H1 (cell line): ENCODE measurements at regions not wholly inside any gene's neighbourhood (a gene's known extent, or its start where the extent isn't known, plus 50 kb on each side); places are given as distances from the start of the nearest gene placed in this dataset.

Experiments
- CTCF ChIA-PET: fragments of 300-600 bp; sonication (Branson Sonifier 250); formaldehyde crosslinking; loops from one replicate; lab custom pipeline; 2021; ENCODE audit not compliant: partially characterized antibody; lab: Charles Lee
- POLR2A ChIA-PET: fragments of 300-600 bp; sonication (Branson Sonifier 250); formaldehyde crosslinking; loops from one replicate; lab custom pipeline; 2021; ENCODE audit warnings: inconsistent platforms; ENCODE audit not compliant: partially characterized antibody; lab: Charles Lee
- DNase-seq, 2 experiments: peaks; one replicate each; pipeline versions ENCODE4 v3.0.0 to v3.0.0-alpha.2; 2010 to 2022; ENCODE audit warnings: low spot score in 2 of 2, low read depth in 1 of 2, mixed read lengths in 1 of 2
- FAIRE-seq: peaks from 2 replicates; lab custom pipeline; 2011; peaks lifted over from hg19 to GRCh38; lab: Jason Lieb, UNC
- H2AFZ ChIP-seq: 2 replicates; pipeline ENCODE4 v1.8.1; 2012; ENCODE audit warnings: low read length, inconsistent platforms
- H2AK5ac ChIP-seq: 2 replicates; pipeline ENCODE4 v1.6.1; 2013; ENCODE audit warnings: low read depth, low read length
- H2BK120ac ChIP-seq: replicated peaks from 2 replicates; pipeline ENCODE3; 2013; ENCODE audit warnings: low read depth, low read length, inconsistent platforms
- H2BK12ac ChIP-seq: 2 replicates; pipeline ENCODE4 v1.6.1; 2013; ENCODE audit warnings: low read depth, low read length
- H2BK15ac ChIP-seq: 2 replicates; pipeline ENCODE4 v1.6.1; 2013; ENCODE audit warnings: low read length
- H2BK20ac ChIP-seq: 2 replicates; pipeline ENCODE4 v1.6.1; 2013; ENCODE audit warnings: low read length
- H2BK5ac ChIP-seq: 2 replicates; pipeline ENCODE4 v1.6.1; 2013; ENCODE audit warnings: low read depth, low read length
- H3K14ac ChIP-seq: 2 replicates; pipeline ENCODE4 v1.6.1; 2013; ENCODE audit warnings: inconsistent platforms; ENCODE audit not compliant: insufficient read length
- H3K18ac ChIP-seq: 2 replicates; pipeline ENCODE4 v1.6.1; 2013; ENCODE audit warnings: low read length; ENCODE audit errors: extremely low read depth
- H3K23ac ChIP-seq: 2 replicates; pipeline ENCODE4 v1.6.1; 2013; ENCODE audit warnings: inconsistent platforms; ENCODE audit not compliant: insufficient read length
- H3K23me2 ChIP-seq: 2 replicates; pipeline ENCODE4 v1.6.1; 2013; ENCODE audit warnings: low read depth, low read length
- H3K27ac ChIP-seq: 2 replicates; pipeline ENCODE4 v1.6.1; 2011; ENCODE audit warnings: low read depth, low read length, inconsistent platforms
- H3K27me3 ChIP-seq, 4 experiments: replicated peaks in 1 of 4; 1 replicate in 1 of 4; 2 replicates in 3 of 4; pipeline versions ENCODE4 v1.6.1 to v1.8.1; 2011 to 2013; ENCODE audit warnings: low read length in 3 of 4, mild to moderate bottlenecking in 3 of 4, inconsistent platforms in 2 of 4, mixed read lengths in 2 of 4, moderate library complexity in 1 of 4; ENCODE audit not compliant: control insufficient read depth in 3 of 4, insufficient read depth in 3 of 4; ENCODE audit errors: extremely low read depth in 1 of 4
- H3K36me3 ChIP-seq, 4 experiments: 2 replicates each; pipeline versions ENCODE4 v1.6.1 to v1.8.1; 2011 to 2013; ENCODE audit warnings: mild to moderate bottlenecking in 4 of 4, low read length in 3 of 4, moderate library complexity in 2 of 4, control low read depth in 1 of 4, inconsistent platforms in 1 of 4; ENCODE audit not compliant: insufficient read depth in 4 of 4, control insufficient read depth in 2 of 4
- H3K4ac ChIP-seq: replicated peaks from 2 replicates; pipeline ENCODE3; 2013; ENCODE audit warnings: low read length, low read depth, mixed read lengths, inconsistent platforms; ENCODE audit not compliant: insufficient read length
- H3K4me1 ChIP-seq, 4 experiments: replicated peaks in 1 of 4; 1 replicate in 1 of 4; 2 replicates in 3 of 4; pipeline versions ENCODE4 v1.6.1 to v1.8.1; 2011 to 2013; ENCODE audit warnings: low read length in 3 of 4, inconsistent platforms in 2 of 4, mixed read lengths in 1 of 4; ENCODE audit not compliant: insufficient read depth in 4 of 4, control insufficient read depth in 3 of 4
- H3K4me2 ChIP-seq, 2 experiments: 2 replicates each; pipeline versions ENCODE4 v1.6.1 to v1.8.1; 2011 to 2013; ENCODE audit warnings: low read depth in 2 of 2, low read length in 2 of 2, control low read depth in 1 of 2, inconsistent platforms in 1 of 2, mild to moderate bottlenecking in 1 of 2; ENCODE audit not compliant: insufficient read depth in 1 of 2
- H3K4me3 ChIP-seq, 4 experiments: fragments of 200-600, 300-600 bp in 1 of 4; sonication (generic), shearing (Covaris generic), sonication (Bioruptor Twin) in 1 of 4; 2 replicates each; pipeline versions ENCODE4 v1.5.1 to v1.8.1; 2011 to 2016; ENCODE audit warnings: low read length in 4 of 4, low read depth in 3 of 4, control low read depth in 2 of 4, inconsistent platforms in 2 of 4, mild to moderate bottlenecking in 2 of 4, mixed read lengths in 1 of 4, moderate library complexity in 1 of 4; ENCODE audit not compliant: insufficient read depth in 2 of 4; ENCODE audit errors: extremely low read depth in 1 of 4
- H3K56ac ChIP-seq: replicated peaks from 2 replicates; pipeline ENCODE3; 2013; ENCODE audit warnings: low read depth, mild to moderate bottlenecking, mixed read lengths, low read length, inconsistent platforms; ENCODE audit not compliant: insufficient read length
- H3K79me1 ChIP-seq: 2 replicates; pipeline ENCODE4 v1.6.1; 2013; ENCODE audit warnings: low read depth, low read length, control low read depth
- H3K79me2 ChIP-seq, 2 experiments: 2 replicates each; pipeline versions ENCODE4 v1.6.1 to v1.8.1; 2012 to 2013; ENCODE audit warnings: low read length in 2 of 2, mild to moderate bottlenecking in 2 of 2, inconsistent platforms in 1 of 2; ENCODE audit not compliant: insufficient read depth in 2 of 2, control insufficient read depth in 1 of 2
- H3K9ac ChIP-seq, 4 experiments: replicated peaks in 1 of 4; 1 replicate in 1 of 4; 2 replicates in 3 of 4; pipeline versions ENCODE4 v1.6.1 to v1.8.1; 2011 to 2013; ENCODE audit warnings: low read depth in 3 of 4, low read length in 3 of 4, control low read depth in 2 of 4, mild to moderate bottlenecking in 2 of 4, moderate library complexity in 2 of 4, inconsistent platforms in 1 of 4; ENCODE audit errors: extremely low read depth in 1 of 4
- H3K9me3 ChIP-seq, 2 experiments: 2 replicates each; pipeline versions ENCODE4 v1.6.1 to v1.8.1; 2012 to 2013; ENCODE audit warnings: mild to moderate bottlenecking in 2 of 2, moderate library complexity in 2 of 2, control low read depth in 1 of 2, inconsistent platforms in 1 of 2, low read depth in 1 of 2, low read length in 1 of 2, mixed read lengths in 1 of 2; ENCODE audit not compliant: insufficient read depth in 2 of 2
- H4K20me1 ChIP-seq, 2 experiments: replicated peaks in 1 of 2; 2 replicates each; pipeline versions ENCODE3 to v1.8.1; 2011 to 2013; ENCODE audit warnings: inconsistent platforms in 2 of 2, low read length in 2 of 2, mild to moderate bottlenecking in 1 of 2; ENCODE audit not compliant: insufficient read depth in 2 of 2, control insufficient read depth in 1 of 2
- H4K5ac ChIP-seq: 2 replicates; pipeline ENCODE4 v1.6.1; 2013; ENCODE audit warnings: low read length, low read depth, mixed read lengths, inconsistent platforms; ENCODE audit not compliant: insufficient read length
- H4K8ac ChIP-seq: 2 replicates; pipeline ENCODE4 v1.8.0; 2013; ENCODE audit warnings: mild to moderate bottlenecking, moderate library complexity, low read length, inconsistent platforms; ENCODE audit not compliant: insufficient read depth; ENCODE audit errors: extremely low read depth
- H4K91ac ChIP-seq: replicated peaks from 2 replicates; pipeline ENCODE3; 2013; ENCODE audit warnings: low read length, mixed read lengths, inconsistent platforms; ENCODE audit not compliant: insufficient read length
- BRCA1 ChIP-seq: IDR thresholded peaks from 2 replicates; pipeline ENCODE4 v1.6.1; 2012; ENCODE audit warnings: low read depth, low read length, improper control_type of control experiment
- CEBPB ChIP-seq: IDR thresholded peaks from 2 replicates; pipeline ENCODE4 v1.6.1; 2012; ENCODE audit warnings: low read depth, low read length
- CHD1 ChIP-seq: IDR thresholded peaks from 2 replicates; pipeline ENCODE4 v1.6.1; 2012; ENCODE audit warnings: low read depth, low read length, improper control_type of control experiment
- CREB1 ChIP-seq: IDR thresholded peaks from 2 replicates; pipeline ENCODE4 v1.6.1; 2012; ENCODE audit warnings: inconsistent platforms
- MAX ChIP-seq: IDR thresholded peaks from 2 replicates; pipeline ENCODE4 v1.6.1; 2012; ENCODE audit warnings: inconsistent platforms
- NANOG ChIP-seq: IDR thresholded peaks from 2 replicates; pipeline ENCODE4 v1.6.1; 2011; ENCODE audit warnings: low read length, low read depth, mild to moderate bottlenecking, inconsistent platforms; ENCODE audit not compliant: insufficient read depth, poor library complexity, severe bottlenecking
- NRF1 ChIP-seq: IDR thresholded peaks from 2 replicates; pipeline ENCODE4 v1.6.1; 2011; ENCODE audit warnings: mild to moderate bottlenecking, low read depth, low read length, improper control_type of control experiment
- RBBP5 ChIP-seq: IDR thresholded peaks from 2 replicates; pipeline ENCODE4 v1.7.1; 2012; ENCODE audit warnings: low read depth, mild to moderate bottlenecking, inconsistent platforms, low read length, moderate library complexity, borderline replicate concordance
- SP4 ChIP-seq: IDR thresholded peaks from 2 replicates; pipeline ENCODE4 v1.6.1; 2012; ENCODE audit warnings: low read length, inconsistent platforms
- TAF1 ChIP-seq: IDR thresholded peaks from 2 replicates; pipeline ENCODE4 v1.6.1; 2011; ENCODE audit warnings: mild to moderate bottlenecking, low read depth, low read length
- TBP ChIP-seq: IDR thresholded peaks from 2 replicates; pipeline ENCODE4 v1.6.1; 2011; ENCODE audit warnings: low read depth, low read length, improper control_type of control experiment
- WGBS, 2 experiments: shearing (Covaris generic) in 1 of 2; methylation state at CpG; one replicate each; pipeline versions ENCODE4 v1.1.6 to v1.1.7; 2013 to 2015; ENCODE audit warnings: low lambda C conversion rate in 2 of 2, mixed read lengths in 2 of 2, inconsistent platforms in 1 of 2, low coverage in 1 of 2, missing lambda C conversion rate in 1 of 2; ENCODE audit not compliant: insufficient replicate concordance in 2 of 2, insufficient coverage in 1 of 2, insufficient read length in 1 of 2; ENCODE audit errors: extremely low coverage in 1 of 2, missing lambda C conversion rate in 1 of 2; 5-methylcytosine and 5-hydroxymethylcytosine counted together
- TF ChIP-seq, protein P1 (sequence below): IDR thresholded peaks from 2 replicates; pipeline ENCODE4 v1.6.1; 2011; ENCODE audit warnings: low read depth, mild to moderate bottlenecking, low read length; ENCODE audit not compliant: insufficient read depth

GRCh38 chr13:73593199-73593765, 534.5 kb downstream of the KLF5 start:
- no peak overlapping the region for H4K5ac ChIP-seq
- H2AFZ ChIP-seq = no peak overlapping the region
- H3K4me3 ChIP-seq = no peak overlapping the region
- H3K9ac ChIP-seq = no peak overlapping the region
- H3K79me1 ChIP-seq = no peaks in the 10 kb centered on the region
- no peak overlapping the region for H4K91ac ChIP-seq
- no peak overlapping the region for H3K4ac ChIP-seq
- no peak overlapping the region for H3K18ac ChIP-seq
- no peaks in the 10 kb centered on the region for H3K4me1 ChIP-seq
- H2AK5ac ChIP-seq = no peak overlapping the region
- H3K56ac ChIP-seq = no peak overlapping the region
- H4K20me1 ChIP-seq = no peaks in the 10 kb centered on the region
- H3K27me3 ChIP-seq = no peaks in the 10 kb centered on the region
- no peak for FAIRE-seq
- H4K8ac ChIP-seq = no peak overlapping the region
- no peak overlapping the region for H3K4me2 ChIP-seq
- H3K9me3 ChIP-seq = no peaks in the 10 kb centered on the region
- ChIA-PET CTCF (no interaction called here), POLR2A (no interaction called here)
- no peaks in the 10 kb centered on the region for H3K79me2 ChIP-seq
- no peaks in the 10 kb centered on the region for H3K36me3 ChIP-seq
- no peak overlapping the region for H3K23ac ChIP-seq
- TF ChIP-seq TBP = no peak
- TF ChIP-seq NANOG = no peak
- no peak for TF ChIP-seq CEBPB
- TF ChIP-seq RBBP5 = no peak
- TF ChIP-seq CHD1 = no peak
- TF ChIP-seq CREB1 = no peak
- TF ChIP-seq, protein P1, sequence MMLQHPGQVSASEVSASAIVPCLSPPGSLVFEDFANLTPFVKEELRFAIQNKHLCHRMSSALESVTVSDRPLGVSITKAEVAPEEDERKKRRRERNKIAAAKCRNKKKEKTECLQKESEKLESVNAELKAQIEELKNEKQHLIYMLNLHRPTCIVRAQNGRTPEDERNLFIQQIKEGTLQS = no peak
- TF ChIP-seq TAF1 = no peak
- no peak for TF ChIP-seq SP4
- no peak for TF ChIP-seq NRF1
- no peak for TF ChIP-seq BRCA1
- TF ChIP-seq MAX = no peak
- H2BK120ac ChIP-seq = no peak overlapping the region
- no peak overlapping the region for H2BK5ac ChIP-seq
- H3K23me2 ChIP-seq = no peaks in the 10 kb centered on the region
- H3K14ac ChIP-seq = no peak overlapping the region
- 92% methylated on average over 6 of the region's 6 CpGs; no CpG with 5 or more reads in 1 of the 2 experiments for WGBS, 2 experiments
- H2BK20ac ChIP-seq = no peak overlapping the region
- no peak overlapping the region for H2BK12ac ChIP-seq
- H2BK15ac ChIP-seq = no peak overlapping the region
- no peak overlapping the region for H3K27ac ChIP-seq
- DNase-seq = no peak
